ENCODE measurements at regions not wholly inside any gene's neighbourhood (a gene's known extent, or its start where the extent isn't known, plus 50 kb on each side); places are given as distances from the start of the nearest gene placed in this dataset.

GRCh38 chr15:87489456-87489855, 767.1 kb downstream of the NTRK3 start:
- TF ChIP-seq FOXM1 (IDR thresholded peaks at IDR 0.05; ENCODE audit: borderline replicate concordance) = no peak
- TF ChIP-seq NFRKB (IDR thresholded peaks at IDR 0.05) = no peak
- TF ChIP-seq SP1 (IDR thresholded peaks at IDR 0.05) = no peak
- no peak for TF ChIP-seq SUZ12 (IDR thresholded peaks at IDR 0.05)
- TF ChIP-seq TARDBP (IDR thresholded peaks at IDR 0.05) = no peak
- TF ChIP-seq FOXA1 (IDR thresholded peaks at IDR 0.05) = no peak
- TF ChIP-seq CTBP1 (IDR thresholded peaks at IDR 0.05; ENCODE audit: borderline replicate concordance) = no peak
- no peak for TF ChIP-seq ZNF384 (IDR thresholded peaks at IDR 0.05)
- TF ChIP-seq LEF1 (IDR thresholded peaks at IDR 0.05; ENCODE audit: borderline replicate concordance) = no peak
- TF ChIP-seq ELF4 (IDR thresholded peaks at IDR 0.05) = no peak
- TF ChIP-seq BHLHE40 (IDR thresholded peaks at IDR 0.05; ENCODE audit: borderline replicate concordance) = no peak
- TF ChIP-seq HDGF (IDR thresholded peaks at IDR 0.05; ENCODE audit: borderline replicate concordance) = no peak
- TF ChIP-seq ARNT (IDR thresholded peaks at IDR 0.05) = no peak
- TF ChIP-seq FOXK2 (IDR thresholded peaks at IDR 0.05) = no peak
